ENCODE measurements at regions not wholly inside any gene's neighbourhood (a gene's known extent, or its start where the extent isn't known, plus 50 kb on each side); places are given as distances from the start of the nearest gene placed in this dataset.
A peak's percentile ranks its signal among the peaks of the same experiment; 100 is the strongest.

DNA sequence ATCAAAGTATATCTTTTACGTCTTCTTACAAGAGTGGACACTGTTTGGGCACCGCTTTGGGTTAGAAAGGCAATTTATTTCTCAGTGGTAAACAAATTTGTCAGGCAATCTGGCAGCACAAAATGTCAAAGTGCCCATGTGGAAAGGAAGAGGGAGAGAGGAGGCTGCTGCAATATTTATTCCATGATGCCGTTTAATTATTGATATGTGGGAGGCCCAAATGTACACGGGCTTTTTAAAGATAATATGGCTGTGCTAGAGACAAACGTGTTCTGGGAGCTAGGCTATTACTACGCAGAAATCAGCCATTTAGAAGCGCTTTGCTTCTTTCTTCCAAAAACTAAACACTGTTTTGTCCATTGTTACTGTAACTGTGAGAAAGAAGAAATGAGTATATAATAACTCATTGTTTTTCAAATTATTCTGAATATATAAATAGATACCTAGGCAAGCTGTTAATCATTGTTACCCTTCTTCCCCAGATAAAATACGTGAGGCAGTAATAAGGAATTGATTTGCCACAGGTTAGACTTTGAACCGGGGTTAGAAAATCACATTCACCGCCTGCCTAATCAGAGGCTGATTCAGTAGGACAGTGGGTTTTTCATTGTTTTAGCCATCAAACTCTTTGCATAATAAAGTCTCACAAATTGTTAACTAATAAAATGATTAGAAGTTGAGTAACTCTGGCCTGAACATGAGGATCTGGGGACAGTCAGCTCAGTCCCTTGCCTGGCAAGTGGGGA, 116.5 kb upstream of the FRMD4A start:
- Histone ChIP-seq H3K9me3 (ENCODE audit: low read length) (no peaks in the 10 kb centered on the region), H2AFZ (ENCODE audit: low read depth, low read length) (no peak overlapping the region), H3K27me3 (ENCODE audit: insufficient read depth, low read length) (no peaks in the 10 kb centered on the region), H3K36me3 (ENCODE audit: insufficient read depth, low read length) (no peaks in the 10 kb centered on the region), H3K4me1 (ENCODE audit: insufficient read depth, low read length) (peaks cover 4% of the 10 kb centered on the region), H3K4me3 (ENCODE audit: low read length) (no peak overlapping the region)

DNA sequence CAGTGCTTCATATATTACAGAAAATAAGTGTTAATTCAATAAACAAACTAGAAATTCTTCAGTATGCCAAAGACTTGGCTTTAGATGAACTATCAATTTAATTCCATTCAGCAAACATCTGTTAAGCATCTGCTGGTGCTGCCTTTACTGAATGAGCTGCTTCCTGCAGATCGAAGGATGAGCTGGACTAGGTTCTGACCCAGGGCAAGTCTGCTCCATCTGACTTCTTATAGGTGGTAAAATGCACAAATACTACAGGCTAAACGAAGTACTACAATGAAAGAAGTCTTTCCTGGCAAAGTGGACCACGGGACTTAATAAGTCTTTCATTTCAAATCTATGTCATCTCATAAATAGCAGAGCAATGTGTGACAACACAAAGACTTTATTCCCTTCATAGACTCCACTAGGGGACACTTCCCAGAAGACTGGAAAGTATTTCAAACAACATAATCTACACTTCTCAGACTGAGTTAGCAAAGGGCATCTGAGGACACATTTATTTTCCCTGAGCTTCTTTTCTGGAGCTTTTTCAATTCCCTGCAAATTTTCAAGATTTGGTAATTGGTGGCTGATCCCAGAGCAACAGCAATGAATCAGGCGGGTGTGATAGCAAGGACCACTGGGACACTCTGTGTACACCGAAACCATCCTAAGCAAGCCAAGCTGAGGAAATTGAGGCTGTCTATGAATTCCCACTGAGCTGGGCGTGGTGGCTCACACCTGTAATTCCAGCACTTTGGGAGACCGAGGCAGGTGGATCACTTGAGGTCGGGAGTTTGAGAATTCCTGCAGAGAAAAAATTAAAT, 108.9 kb upstream of the FRMD4A start:
- Histone ChIP-seq H3K4me1 (ENCODE audit: insufficient read depth, low read length) (peaks cover 2% of the 10 kb centered on the region), H2AFZ (ENCODE audit: low read depth, low read length) (no peak overlapping the region), H3K27me3 (ENCODE audit: insufficient read depth, low read length) (no peaks in the 10 kb centered on the region), H3K4me3 (ENCODE audit: low read length) (no peak overlapping the region), H3K36me3 (ENCODE audit: insufficient read depth, low read length) (no peaks in the 10 kb centered on the region), H3K9me3 (ENCODE audit: low read length) (no peaks in the 10 kb centered on the region)

GRCh38 chr10:14438576-14438975, 107.9 kb upstream of the FRMD4A start:
- no peaks in the 10 kb centered on the region for H3K9me3 ChIP-seq (ENCODE audit: low read length)
- H2AFZ ChIP-seq (ENCODE audit: low read depth, low read length), result no peak overlapping the region
- no peak overlapping the region for H3K4me3 ChIP-seq (ENCODE audit: low read length)
- H3K4me1 ChIP-seq (ENCODE audit: insufficient read depth, low read length), result peaks cover 2% of the 10 kb centered on the region
- no peaks in the 10 kb centered on the region for H3K27me3 ChIP-seq (ENCODE audit: insufficient read depth, low read length)
- H3K36me3 ChIP-seq (ENCODE audit: insufficient read depth, low read length), result no peaks in the 10 kb centered on the region

GRCh38 chr10:14438057-14438456, 107.3 kb upstream of the FRMD4A start:
- no peaks in the 10 kb centered on the region for H3K9me3 ChIP-seq (ENCODE audit: low read length)
- no peak overlapping the region for H2AFZ ChIP-seq (ENCODE audit: low read depth, low read length)
- no peaks in the 10 kb centered on the region for H3K27me3 ChIP-seq (ENCODE audit: insufficient read depth, low read length)
- no peaks in the 10 kb centered on the region for H3K36me3 ChIP-seq (ENCODE audit: insufficient read depth, low read length)
- H3K4me1 ChIP-seq (ENCODE audit: insufficient read depth, low read length), result peaks cover 2% of the 10 kb centered on the region
- H3K4me3 ChIP-seq (ENCODE audit: low read length), result no peak overlapping the region

- peaks cover 2% of the 10 kb centered on the region for H3K4me1 ChIP-seq (ENCODE audit: insufficient read depth, low read length)
- no peaks in the 10 kb centered on the region for H3K27me3 ChIP-seq (ENCODE audit: insufficient read depth, low read length)
- H3K4me3 ChIP-seq (ENCODE audit: low read length), result no peak overlapping the region
- H3K36me3 ChIP-seq (ENCODE audit: insufficient read depth, low read length), result no peaks in the 10 kb centered on the region
- no peak overlapping the region for H2AFZ ChIP-seq (ENCODE audit: low read depth, low read length)
- no peaks in the 10 kb centered on the region for H3K9me3 ChIP-seq (ENCODE audit: low read length)
Measured at GRCh38 chr10:14435976-14436632, 105.4 kb upstream of the FRMD4A start.

DNA sequence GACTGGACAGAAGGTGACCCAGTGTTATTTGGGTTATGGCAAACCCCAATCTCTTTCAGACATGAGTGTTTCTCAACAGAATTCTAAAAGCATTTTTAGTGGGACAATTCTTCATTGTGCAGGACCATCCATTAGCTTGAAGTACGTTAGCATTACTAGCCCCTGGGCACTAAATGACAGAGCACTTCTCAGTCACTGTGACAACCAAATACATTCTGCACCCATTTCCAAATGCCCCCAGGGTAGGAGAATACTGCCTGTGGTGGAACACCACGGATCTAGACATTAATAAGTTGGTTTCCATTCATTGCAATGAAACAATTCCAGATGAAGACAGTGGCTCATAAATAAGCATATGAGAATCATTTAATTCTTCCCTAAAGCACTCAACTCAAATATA, 102.4 kb upstream of the FRMD4A start:
- H3K36me3 ChIP-seq (ENCODE audit: insufficient read depth, low read length), result no peaks in the 10 kb centered on the region
- H3K4me1 ChIP-seq (ENCODE audit: insufficient read depth, low read length), result peaks cover 13% of the 10 kb centered on the region
- H3K9me3 ChIP-seq (ENCODE audit: low read length), result no peaks in the 10 kb centered on the region
- H3K4me3 ChIP-seq (ENCODE audit: low read length), result no peak overlapping the region
- no peaks in the 10 kb centered on the region for H3K27me3 ChIP-seq (ENCODE audit: insufficient read depth, low read length)
- no peak overlapping the region for H2AFZ ChIP-seq (ENCODE audit: low read depth, low read length)

GRCh38 chr10:14431868-14432267, 101.1 kb upstream of the FRMD4A start:
- H3K4me1 ChIP-seq (ENCODE audit: insufficient read depth, low read length), result peaks cover 16% of the 10 kb centered on the region
- H3K27me3 ChIP-seq (ENCODE audit: insufficient read depth, low read length), result no peaks in the 10 kb centered on the region
- no peaks in the 10 kb centered on the region for H3K9me3 ChIP-seq (ENCODE audit: low read length)
- no peak overlapping the region for H2AFZ ChIP-seq (ENCODE audit: low read depth, low read length)
- no peaks in the 10 kb centered on the region for H3K36me3 ChIP-seq (ENCODE audit: insufficient read depth, low read length)
- no peak overlapping the region for H3K4me3 ChIP-seq (ENCODE audit: low read length)

GRCh38 chr10:14429043-14429700, 98.4 kb upstream of the FRMD4A start:
- peaks cover 31% of the 10 kb centered on the region for H3K4me1 ChIP-seq (ENCODE audit: insufficient read depth, low read length)
- no peaks in the 10 kb centered on the region for H3K27me3 ChIP-seq (ENCODE audit: insufficient read depth, low read length)
- no peak overlapping the region for H2AFZ ChIP-seq (ENCODE audit: low read depth, low read length)
- no peaks in the 10 kb centered on the region for H3K36me3 ChIP-seq (ENCODE audit: insufficient read depth, low read length)
- H3K4me3 ChIP-seq (ENCODE audit: low read length), result no peak overlapping the region
- H3K9me3 ChIP-seq (ENCODE audit: low read length), result no peaks in the 10 kb centered on the region

DNA sequence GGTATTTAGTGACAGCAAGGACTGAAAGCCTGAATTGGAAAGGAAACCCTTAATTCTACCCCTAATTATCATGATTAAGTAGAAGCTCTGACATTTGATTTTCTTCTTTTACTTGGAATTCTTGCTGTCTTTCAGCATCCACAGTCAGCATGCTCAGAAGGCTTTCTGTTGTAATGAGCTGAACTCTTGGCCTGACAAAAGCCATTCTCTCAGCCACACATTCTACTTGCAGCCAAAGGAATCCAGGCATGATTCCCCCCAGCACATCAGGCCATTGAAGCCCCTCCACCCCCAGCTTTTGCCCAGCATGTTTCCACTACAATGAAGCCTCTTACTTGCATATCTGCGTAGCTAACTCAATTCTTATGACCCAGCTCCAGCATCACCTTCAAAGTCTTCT, 94.3 kb upstream of the FRMD4A start:
- H3K4me1 ChIP-seq (ENCODE audit: insufficient read depth, low read length), result peaks cover 31% of the 10 kb centered on the region
- no peaks in the 10 kb centered on the region for H3K36me3 ChIP-seq (ENCODE audit: insufficient read depth, low read length)
- H3K9me3 ChIP-seq (ENCODE audit: low read length), result no peaks in the 10 kb centered on the region
- H2AFZ ChIP-seq (ENCODE audit: low read depth, low read length), result peak overlapping the region; percentile 55
- no peak overlapping the region for H3K4me3 ChIP-seq (ENCODE audit: low read length)
- no peaks in the 10 kb centered on the region for H3K27me3 ChIP-seq (ENCODE audit: insufficient read depth, low read length)

GRCh38 chr10:14423111-14423744, 92.5 kb upstream of the FRMD4A start:
- H3K9me3 ChIP-seq (ENCODE audit: low read length), result no peaks in the 10 kb centered on the region
- peaks cover 19% of the 10 kb centered on the region for H3K4me1 ChIP-seq (ENCODE audit: insufficient read depth, low read length)
- H3K27me3 ChIP-seq (ENCODE audit: insufficient read depth, low read length), result no peaks in the 10 kb centered on the region
- H3K36me3 ChIP-seq (ENCODE audit: insufficient read depth, low read length), result no peaks in the 10 kb centered on the region
- H2AFZ ChIP-seq (ENCODE audit: low read depth, low read length), result no peak overlapping the region
- H3K4me3 ChIP-seq (ENCODE audit: low read length), result no peak overlapping the region

DNA sequence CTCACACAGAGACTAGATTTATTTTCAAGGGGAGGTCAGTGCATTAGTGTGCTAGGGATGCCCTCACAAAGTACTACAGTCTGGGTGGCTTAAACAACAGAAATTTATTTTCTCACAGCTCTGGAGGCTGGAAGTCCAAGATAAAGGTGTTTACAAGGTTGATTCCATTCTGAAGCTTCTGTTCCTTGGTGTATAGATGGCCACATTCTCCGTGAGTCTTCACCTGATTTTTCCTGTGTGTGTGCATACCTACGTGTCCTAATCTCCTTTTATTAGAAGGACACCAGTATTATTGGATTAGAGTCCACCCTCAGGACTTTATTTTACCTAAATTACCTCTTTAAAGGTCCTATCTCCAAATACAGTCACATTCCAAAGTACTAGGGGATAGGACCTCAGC, 91.7 kb upstream of the FRMD4A start:
- no peak overlapping the region for H2AFZ ChIP-seq (ENCODE audit: low read depth, low read length)
- H3K36me3 ChIP-seq (ENCODE audit: insufficient read depth, low read length), result no peaks in the 10 kb centered on the region
- no peaks in the 10 kb centered on the region for H3K9me3 ChIP-seq (ENCODE audit: low read length)
- peaks cover 15% of the 10 kb centered on the region for H3K4me1 ChIP-seq (ENCODE audit: insufficient read depth, low read length)
- no peaks in the 10 kb centered on the region for H3K27me3 ChIP-seq (ENCODE audit: insufficient read depth, low read length)
- no peak overlapping the region for H3K4me3 ChIP-seq (ENCODE audit: low read length)

DNA sequence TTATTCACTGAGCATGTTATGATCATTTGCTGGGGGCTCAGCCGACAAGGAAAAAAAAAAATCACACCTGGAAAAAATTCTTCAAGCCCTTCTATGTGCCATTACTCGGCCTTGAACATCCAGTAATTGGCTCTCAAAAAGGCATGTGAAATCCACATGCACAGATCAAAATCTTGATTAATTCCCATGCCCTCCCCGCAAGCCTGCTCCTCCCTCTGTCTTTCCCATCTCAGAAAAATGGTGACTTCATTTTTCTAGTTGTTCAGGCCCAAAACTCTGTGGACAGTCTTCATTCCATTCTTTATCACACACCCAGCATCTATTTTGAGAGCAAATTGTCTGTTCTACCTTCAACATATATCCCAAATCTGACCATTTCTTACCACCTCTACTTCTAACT, 91.2 kb upstream of the FRMD4A start:
- H3K4me1 ChIP-seq (ENCODE audit: insufficient read depth, low read length), result peaks cover 15% of the 10 kb centered on the region
- no peaks in the 10 kb centered on the region for H3K27me3 ChIP-seq (ENCODE audit: insufficient read depth, low read length)
- H2AFZ ChIP-seq (ENCODE audit: low read depth, low read length), result no peak overlapping the region
- H3K4me3 ChIP-seq (ENCODE audit: low read length), result no peak overlapping the region
- H3K36me3 ChIP-seq (ENCODE audit: insufficient read depth, low read length), result no peaks in the 10 kb centered on the region
- H3K9me3 ChIP-seq (ENCODE audit: low read length), result no peaks in the 10 kb centered on the region

Measured in neuron (in vitro differentiated cells).